OCI-LY3 (cell line): ENCODE measurements at regions not wholly inside any gene's neighbourhood (a gene's known extent, or its start where the extent isn't known, plus 50 kb on each side); places are given as distances from the start of the nearest gene placed in this dataset.

Experiments
- H2AFZ ChIP-seq: fragments of 200-600, 300-600 bp; shearing (Covaris generic); 2 replicates; pipeline ENCODE4 v1.6.0; 2014; ENCODE audit warnings: antibody characterized with exemption, low read depth, low read length
- H3K27ac ChIP-seq: fragments of 200-600, 300-600 bp; sonication (generic); 2 replicates; pipeline ENCODE4 v1.5.1; 2014; ENCODE audit warnings: mild to moderate bottlenecking, low read length, moderate library complexity, mixed read lengths
- H3K27me3 ChIP-seq: fragments of 200-600, 300-600 bp; sonication (generic); 2 replicates; pipeline ENCODE4 v1.6.1; 2014; ENCODE audit warnings: low read depth, low read length, mixed read lengths
- H3K36me3 ChIP-seq: fragments of 200-600, 300-600 bp; sonication (generic); replicated peaks from 2 replicates; pipeline ENCODE3; 2014; ENCODE audit warnings: low read depth, low read length, mixed read lengths
- H3K4me1 ChIP-seq: fragments of 300-600, 200-600 bp; sonication (generic); 2 replicates; pipeline ENCODE4 v1.6.1; 2014; ENCODE audit warnings: low read length, mixed read lengths
- H3K4me2 ChIP-seq: fragments of 200-600, 300-600 bp; sonication (generic); 2 replicates; pipeline ENCODE4 v1.6.1; 2014; ENCODE audit warnings: low read length, mixed read lengths
- H3K4me3 ChIP-seq: fragments of 300-600, 200-600 bp; sonication (generic); 2 replicates; pipeline ENCODE4 v1.5.1; 2014; ENCODE audit warnings: antibody characterized with exemption, mild to moderate bottlenecking, low read length, moderate library complexity
- H3K79me2 ChIP-seq: fragments of 300-600, 200-600 bp; shearing (Covaris generic); 2 replicates; pipeline ENCODE4 v1.6.1; 2014; ENCODE audit warnings: mild to moderate bottlenecking, low read length, mixed read lengths
- H3K9ac ChIP-seq: fragments of 300-600, 200-600 bp; shearing (Covaris generic); 2 replicates; pipeline ENCODE4 v1.6.0; 2014; ENCODE audit warnings: mild to moderate bottlenecking, low read length, moderate library complexity
- H3K9me3 ChIP-seq: fragments of 200-600, 300-600 bp; shearing (Covaris generic); 2 replicates; pipeline ENCODE4 v1.6.1; 2014; ENCODE audit warnings: low read length, mixed read lengths; ENCODE audit not compliant: insufficient read depth
- H4K20me1 ChIP-seq: fragments of 200-600, 300-600 bp; sonication (generic); 2 replicates; pipeline ENCODE4 v1.6.1; 2016; ENCODE audit warnings: low read length, mixed read lengths; ENCODE audit not compliant: insufficient read depth
- CTCF ChIP-seq: fragments of 200-600, 300-600 bp; sonication (generic); IDR thresholded peaks from 2 replicates; pipeline ENCODE4 v1.5.1; 2014; ENCODE audit warnings: antibody characterized with exemption, low read length, low read depth
- EZH2phosphoT487 ChIP-seq: fragments of 200-600 bp; shearing (Covaris generic); IDR thresholded peaks from 2 replicates; pipeline ENCODE4 v1.6.1; 2018; ENCODE audit warnings: antibody characterized with exemption, mixed run types, low read depth

DNA sequence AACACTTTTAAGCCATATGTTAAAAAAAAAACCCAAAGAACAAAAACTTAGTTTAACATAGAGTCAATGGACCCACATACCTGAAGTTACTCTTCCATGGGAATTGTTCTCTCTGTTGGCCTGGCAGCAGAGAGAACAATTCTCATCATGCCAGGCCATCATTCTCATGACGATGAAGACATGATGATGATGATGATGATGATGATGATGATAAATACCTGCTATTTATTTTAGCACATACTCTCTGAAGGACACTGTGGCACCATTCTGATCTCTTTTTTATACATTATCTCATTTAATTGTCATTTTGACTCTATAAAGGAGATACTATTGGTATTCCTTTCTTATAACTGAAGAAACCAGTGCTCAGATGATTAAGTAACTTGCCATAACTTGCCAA, 366.9 kb downstream of the MFSD1 start:
- Histone ChIP-seq H3K9me3 (no peaks in the 10 kb centered on the region), H3K36me3 (no peaks in the 10 kb centered on the region), H3K4me1 (peaks cover 16% of the 10 kb centered on the region), H3K4me2 (no peak overlapping the region), H3K79me2 (no peaks in the 10 kb centered on the region), H3K9ac (no peak overlapping the region), H2AFZ (no peak overlapping the region), H3K27ac (no peak overlapping the region), H3K27me3 (no peaks in the 10 kb centered on the region), H3K4me3 (no peak overlapping the region), H4K20me1 (no peaks in the 10 kb centered on the region)
- TF ChIP-seq EZH2phosphoT487, result no peak
- TF ChIP-seq CTCF, result no peak

- Histone ChIP-seq H3K4me2 (no peak overlapping the region), H3K27ac (no peak overlapping the region), H3K4me3 (no peak overlapping the region), H3K9ac (no peak overlapping the region), H3K36me3 (no peaks in the 10 kb centered on the region), H3K79me2 (no peaks in the 10 kb centered on the region), H3K27me3 (no peaks in the 10 kb centered on the region), H2AFZ (no peak overlapping the region), H3K4me1 (peaks cover 16% of the 10 kb centered on the region), H4K20me1 (no peaks in the 10 kb centered on the region), H3K9me3 (no peaks in the 10 kb centered on the region)
- no peak for TF ChIP-seq CTCF
Observed at GRCh38 chr3:159169828-159170227, 368.0 kb downstream of the MFSD1 start.

GRCh38 chr3:159170436-159171003, 368.7 kb downstream of the MFSD1 start:
- TF ChIP-seq CTCF, result no peak
- TF ChIP-seq EZH2phosphoT487, result no peak
- Histone ChIP-seq H3K9ac (no peak overlapping the region), H3K9me3 (no peaks in the 10 kb centered on the region), H3K27me3 (no peaks in the 10 kb centered on the region), H4K20me1 (no peaks in the 10 kb centered on the region), H3K4me1 (peaks cover 16% of the 10 kb centered on the region), H3K4me2 (no peak overlapping the region), H3K36me3 (no peaks in the 10 kb centered on the region), H3K4me3 (no peak overlapping the region), H3K79me2 (no peaks in the 10 kb centered on the region), H3K27ac (no peak overlapping the region), H2AFZ (no peak overlapping the region)

DNA sequence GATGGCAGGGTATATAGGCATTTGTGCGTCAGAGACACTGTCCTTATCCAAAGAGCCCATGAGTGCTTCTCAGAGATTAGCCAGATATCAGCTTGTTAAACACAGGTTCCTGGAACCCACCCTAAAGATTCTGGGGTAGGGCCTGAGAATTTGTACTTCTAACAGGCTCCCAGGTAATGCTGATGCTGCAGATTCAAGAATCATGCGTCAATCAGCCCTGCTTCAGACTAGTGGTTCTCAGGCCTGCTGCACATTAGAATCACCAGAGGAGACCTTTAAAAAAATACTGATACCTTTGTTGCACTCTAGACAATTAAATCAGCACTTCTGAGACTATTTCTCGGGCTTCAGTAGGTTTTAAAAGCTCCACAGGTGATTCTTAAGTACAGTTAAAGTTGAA, 369.5 kb downstream of the MFSD1 start:
- no peaks in the 10 kb centered on the region for H4K20me1 ChIP-seq

More for the DNA sequence above, 369.5 kb downstream of the MFSD1 start:
- Histone ChIP-seq H3K4me1 (peaks cover 16% of the 10 kb centered on the region), H3K36me3 (no peaks in the 10 kb centered on the region), H3K9me3 (no peaks in the 10 kb centered on the region), H3K79me2 (no peaks in the 10 kb centered on the region), H3K9ac (no peak overlapping the region), H3K27me3 (no peaks in the 10 kb centered on the region), H3K27ac (no peak overlapping the region), H2AFZ (no peak overlapping the region), H3K4me3 (no peak overlapping the region), H3K4me2 (no peak overlapping the region)
- TF ChIP-seq CTCF (no peak), EZH2phosphoT487 (no peak)
